Stimulated activated CD8-positive, alpha-beta memory T cell treated with anti-CD3 and anti-CD28 coated beads, Interleukin-7, amount 100 ng/mL, for 48 hours (primary cell): ENCODE measurements at regions not wholly inside any gene's neighbourhood (a gene's known extent, or its start where the extent isn't known, plus 50 kb on each side); places are given as distances from the start of the nearest gene placed in this dataset.
"Not testable (repeated sequence)": the region's sequence is repeated elsewhere in the genome, so short reads cannot be mapped to it uniquely, and the experiment has no call there.

Experiments
- DNase-seq, 2 donors: peaks; one replicate each; pipeline ENCODE4 v3.0.0-alpha.2; 2020; ENCODE audit warnings: low read depth in 1 of 2; ENCODE audit errors: extremely low read depth in 1 of 2

DNA sequence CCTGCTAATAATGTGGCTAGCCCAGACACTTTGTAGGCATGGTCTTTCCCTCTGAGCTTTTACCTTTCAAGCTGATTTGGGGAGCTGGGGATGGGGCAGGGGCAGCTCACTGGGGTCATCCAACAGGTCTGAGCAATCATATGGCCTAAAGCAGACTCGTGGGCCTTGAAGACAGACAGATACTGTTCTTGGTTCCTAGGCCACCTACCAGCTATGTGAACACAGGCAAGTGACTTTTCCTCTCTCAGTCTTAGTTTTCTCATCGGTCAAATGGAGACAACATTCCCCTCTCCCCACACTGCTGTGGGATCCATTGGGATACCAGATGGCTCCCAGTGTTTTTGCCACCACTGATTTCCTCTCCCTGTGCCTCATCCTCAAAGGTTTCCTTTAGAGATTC lies 181.8 kb downstream of the RRAGC start:
- no peak for DNase-seq

DNA sequence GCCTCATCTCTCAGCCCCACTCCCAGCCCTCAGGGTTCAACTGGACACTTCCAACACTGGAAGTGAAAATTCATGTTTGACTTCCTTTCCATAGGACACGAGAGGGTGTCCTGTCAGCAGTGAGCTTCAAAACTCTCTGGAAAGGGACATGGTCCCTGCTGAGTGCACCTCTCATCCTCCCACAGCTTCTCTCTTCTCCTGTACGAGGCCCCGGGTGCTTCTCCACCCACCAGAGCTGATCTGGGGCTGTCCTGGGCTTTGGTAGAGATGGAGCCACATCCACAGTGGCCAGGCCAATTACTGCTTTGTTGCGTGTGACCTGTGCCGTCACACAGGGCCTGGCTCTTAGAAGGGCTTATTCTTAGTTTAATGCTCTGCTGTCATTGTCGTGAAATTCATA lies 182.3 kb downstream of the RRAGC start:
- no peak for DNase-seq

- DNase-seq, result no peak
Observed at GRCh38 chr1:38672692-38673091, 186.9 kb downstream of the RRAGC start.

DNA sequence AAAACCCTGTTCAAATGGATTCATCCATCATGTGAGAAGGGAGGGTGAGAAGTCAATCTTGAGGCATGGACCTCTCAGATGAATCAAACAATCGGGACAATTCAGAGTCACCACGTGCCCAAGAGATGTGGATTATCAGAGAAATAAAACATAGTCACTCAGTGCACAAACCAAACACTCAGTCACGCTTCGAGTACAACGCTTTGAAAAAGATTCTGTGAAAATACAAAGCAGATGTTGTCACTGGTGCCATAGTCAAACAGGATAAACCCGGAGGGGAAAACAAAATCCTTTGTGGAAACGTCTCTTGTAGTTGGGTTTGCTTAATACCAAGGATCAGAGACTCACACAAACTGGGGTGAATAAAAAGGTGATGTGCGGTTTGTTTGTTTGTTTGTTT lies 188.4 kb downstream of the RRAGC start:
- DNase-seq, result no peak

DNA sequence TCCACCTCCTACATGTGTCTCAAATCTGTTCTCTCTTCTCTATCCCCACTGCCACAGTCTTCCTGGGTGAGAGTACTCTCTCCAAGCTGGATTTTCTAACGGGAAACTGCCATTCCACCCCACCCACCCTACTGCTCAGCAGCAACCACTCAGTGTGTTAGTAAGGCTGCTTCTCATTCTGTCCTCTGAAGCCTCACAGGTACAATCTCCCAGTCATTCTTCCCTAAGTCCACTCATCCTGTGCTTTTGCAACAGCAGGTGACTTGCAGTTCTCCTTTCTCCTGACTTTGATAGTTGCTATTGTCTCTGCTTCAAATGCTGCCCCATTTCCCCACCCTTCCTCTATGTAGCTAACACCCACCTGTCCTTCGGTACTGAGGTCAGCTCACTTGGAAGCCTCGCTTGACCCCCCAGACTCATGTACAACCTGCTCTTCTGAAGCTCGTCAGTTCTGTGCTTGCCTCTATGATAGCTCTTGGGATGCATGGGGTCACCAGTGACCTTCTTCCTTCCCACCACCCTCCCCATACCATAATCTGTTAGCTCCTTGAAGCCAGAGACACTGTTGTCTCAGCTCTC lies 188.9 kb downstream of the RRAGC start:
- no peak for DNase-seq

DNA sequence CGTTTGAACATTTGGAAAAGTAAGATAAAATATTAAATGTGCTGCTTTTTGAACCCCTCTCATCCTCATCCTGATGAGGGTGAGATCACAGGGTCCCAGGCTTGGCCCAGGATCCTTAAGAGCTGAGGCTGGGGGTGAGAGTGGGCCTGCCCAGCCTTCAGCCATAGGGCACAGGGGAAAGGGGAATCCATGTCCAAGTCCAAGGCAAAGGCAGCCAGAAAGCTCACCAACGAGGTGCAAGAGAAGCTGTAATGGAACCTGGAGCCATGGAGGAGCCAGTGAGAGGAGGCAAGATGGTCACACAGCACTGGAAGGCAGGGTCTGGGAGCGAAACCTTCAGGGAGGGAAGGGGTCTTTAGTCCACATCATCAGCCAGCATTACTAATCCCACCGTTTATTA lies 191.9 kb downstream of the RRAGC start:
- DNase-seq, result no peak

GRCh38 chr1:38662126-38662525 lies 197.4 kb downstream of the RRAGC start:
- DNase-seq, result no peak

DNA sequence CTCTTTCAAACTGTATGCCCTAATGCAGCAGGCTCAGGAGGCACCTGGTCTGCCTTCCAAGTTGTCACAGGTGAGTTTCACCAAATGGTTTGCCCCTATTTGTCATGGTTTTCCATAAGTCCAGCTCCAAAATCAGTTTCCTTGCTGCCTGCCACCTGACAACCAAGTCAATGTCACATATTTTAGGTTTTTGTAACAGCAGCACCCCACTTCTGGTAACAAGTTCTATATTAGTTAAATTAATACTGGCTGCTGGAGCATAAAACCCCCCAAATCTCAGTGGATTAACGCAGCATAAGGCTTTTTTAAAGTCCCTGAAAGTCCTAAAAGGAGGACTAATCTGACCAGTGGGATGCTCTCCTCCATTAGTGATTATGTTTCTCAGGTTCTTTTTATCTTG lies 200.7 kb downstream of the RRAGC start:
- no peak for DNase-seq

- no peak for DNase-seq
Observed at GRCh38 chr1:38657873-38658272, 201.7 kb downstream of the RRAGC start.

DNA sequence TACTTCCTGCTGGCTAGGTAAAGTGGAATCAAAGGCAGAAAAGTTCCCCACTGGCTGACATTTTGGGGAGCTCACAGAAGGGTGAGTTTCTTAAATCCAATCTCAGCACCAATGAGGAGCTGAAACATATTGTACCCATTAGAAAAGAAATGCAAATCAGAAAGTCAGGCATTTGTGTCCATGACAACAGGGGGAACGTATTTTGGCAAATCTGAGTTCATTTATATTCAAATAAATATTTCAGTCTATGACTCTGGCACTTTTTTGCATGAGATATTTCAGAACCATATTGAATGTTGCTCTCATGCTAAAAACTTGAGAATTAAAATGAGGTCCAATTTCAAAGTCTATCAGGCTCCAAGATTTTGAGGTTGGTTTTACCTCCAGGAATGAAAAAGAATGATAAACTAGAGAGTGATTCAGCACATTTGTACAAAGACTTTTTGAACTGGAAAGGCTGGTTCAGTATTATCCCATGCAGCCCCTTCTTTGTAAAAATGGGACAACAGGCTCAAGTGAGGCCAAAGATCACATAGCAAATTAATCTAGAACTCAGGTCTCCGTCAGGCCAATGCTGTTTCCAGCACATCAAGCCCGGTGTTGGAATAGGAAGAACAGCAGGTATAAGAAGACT lies 202.2 kb downstream of the RRAGC start:
- no peak for DNase-seq

DNA sequence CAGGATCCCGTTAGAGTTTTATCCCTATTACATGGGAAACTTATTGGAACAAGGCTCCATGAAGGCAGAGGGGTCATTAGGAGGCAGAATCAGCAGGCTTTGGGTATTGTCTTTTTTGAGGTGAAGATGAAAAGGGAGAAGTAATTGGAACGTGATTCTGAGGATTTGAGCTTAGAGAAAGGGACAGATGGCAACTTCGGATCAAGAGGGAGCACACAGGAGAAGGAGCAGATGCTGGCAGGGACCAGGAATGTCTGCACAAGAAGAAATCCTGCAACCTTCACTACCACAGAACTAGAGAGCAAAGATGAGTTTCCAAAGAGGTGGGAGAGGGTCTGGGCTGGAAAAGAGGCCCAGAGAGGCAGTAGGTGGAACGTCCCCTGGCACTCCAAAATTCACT lies 202.8 kb downstream of the RRAGC start:
- no peak for DNase-seq

GRCh38 chr1:38652217-38652616 lies 207.4 kb downstream of the RRAGC start:
- no peak for DNase-seq

DNA sequence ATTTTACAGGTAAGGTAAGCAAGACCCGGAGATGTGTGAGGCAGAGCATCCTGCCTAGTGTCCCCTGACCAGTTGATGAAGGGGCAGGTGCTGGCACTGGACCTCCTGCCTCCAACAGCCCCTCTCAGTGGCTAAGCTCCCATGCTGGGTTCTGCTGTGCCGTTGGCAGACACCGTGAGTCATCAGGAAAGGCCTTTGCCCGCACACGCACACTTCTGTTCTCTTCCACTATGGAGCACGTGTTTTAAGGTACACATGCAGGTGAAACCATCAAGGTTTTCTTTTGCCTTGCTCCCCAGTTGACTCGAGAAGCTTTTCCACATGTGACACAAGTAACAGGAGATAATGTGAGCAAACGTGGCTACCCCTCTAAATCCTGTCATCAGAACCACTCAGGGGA lies 207.9 kb downstream of the RRAGC start:
- no peak for DNase-seq

DNA sequence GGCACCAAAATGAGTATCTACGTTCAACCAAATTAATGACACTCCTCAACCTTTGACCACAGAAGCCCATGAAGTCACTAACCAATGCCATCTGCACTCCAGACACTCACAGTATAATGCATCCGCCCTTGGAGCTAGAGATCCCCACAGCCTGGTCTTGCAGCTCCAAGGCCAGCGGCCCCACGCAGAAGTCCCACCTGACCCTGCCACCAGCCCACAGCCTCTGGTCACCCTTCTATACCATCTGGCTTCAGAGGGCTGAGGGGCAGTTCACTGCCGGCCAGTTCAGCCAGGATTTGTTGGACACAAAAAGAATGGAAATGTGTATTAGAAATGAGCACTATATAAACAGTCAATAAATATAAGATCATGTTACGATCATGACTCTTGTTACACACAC lies 211.2 kb downstream of the RRAGC start:
- DNase-seq, result no peak

- DNase-seq, result not testable (repeated sequence)
Observed at GRCh38 chr1:38647341-38647740, 212.2 kb downstream of the RRAGC start.

DNA sequence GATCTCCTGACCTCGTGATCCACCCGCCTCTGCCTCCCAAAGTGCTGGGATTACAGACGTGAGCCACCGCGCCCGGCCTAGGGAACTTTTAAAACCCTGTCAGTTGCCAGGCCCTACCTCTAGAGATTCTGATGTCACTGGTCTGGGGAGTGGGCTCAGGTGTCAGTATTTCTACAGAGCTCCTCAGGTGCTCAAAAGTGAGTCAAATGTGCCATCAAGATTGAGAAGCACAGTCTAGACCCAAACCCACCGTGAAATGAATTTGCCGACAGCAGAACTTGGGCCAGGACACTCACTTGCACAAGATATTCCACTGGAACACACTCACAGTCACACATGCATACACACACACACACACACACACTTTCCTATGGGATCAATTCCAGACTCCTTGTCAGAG lies 215.5 kb downstream of the RRAGC start:
- no peak for DNase-seq

DNA sequence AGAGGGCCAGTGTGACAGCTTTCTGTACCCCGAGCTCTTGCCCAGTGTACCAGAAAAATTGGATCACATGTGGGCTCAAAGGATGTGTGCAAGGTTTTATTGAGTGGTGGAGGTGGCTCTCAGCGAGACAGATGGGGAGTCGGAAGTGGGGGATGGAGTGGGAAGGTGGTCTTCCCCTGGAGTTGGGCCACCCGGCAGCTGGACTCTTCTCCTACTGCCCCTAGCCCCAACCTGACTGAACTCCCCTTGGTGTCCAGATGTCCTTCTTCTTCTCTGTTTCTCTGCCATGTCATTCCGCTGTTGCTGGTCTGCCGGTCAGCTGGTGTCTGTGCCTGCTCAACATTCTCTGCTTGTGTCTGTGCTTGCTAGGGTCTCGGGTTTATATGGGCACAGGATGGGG lies 217.9 kb downstream of the RRAGC start:
- no peak for DNase-seq

DNA sequence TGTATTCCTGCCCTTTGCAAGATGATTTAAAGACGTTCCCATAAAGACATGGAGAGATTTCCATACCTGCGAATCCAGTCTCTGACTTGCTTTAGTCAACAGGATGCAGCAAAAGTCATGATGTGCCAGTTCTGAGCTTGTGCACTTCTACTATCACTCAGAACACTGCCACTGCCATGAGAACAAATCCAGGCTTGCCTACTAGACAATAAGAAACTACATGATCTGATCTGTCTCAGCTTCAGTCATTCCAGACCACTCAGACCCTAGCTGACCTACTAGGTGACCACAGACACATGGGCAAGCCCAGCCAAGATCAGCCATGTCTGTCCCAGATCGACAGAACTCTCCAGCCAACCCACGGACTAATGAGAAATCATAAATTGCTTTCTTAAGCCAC lies 219.2 kb downstream of the RRAGC start:
- DNase-seq, result no peak

DNA sequence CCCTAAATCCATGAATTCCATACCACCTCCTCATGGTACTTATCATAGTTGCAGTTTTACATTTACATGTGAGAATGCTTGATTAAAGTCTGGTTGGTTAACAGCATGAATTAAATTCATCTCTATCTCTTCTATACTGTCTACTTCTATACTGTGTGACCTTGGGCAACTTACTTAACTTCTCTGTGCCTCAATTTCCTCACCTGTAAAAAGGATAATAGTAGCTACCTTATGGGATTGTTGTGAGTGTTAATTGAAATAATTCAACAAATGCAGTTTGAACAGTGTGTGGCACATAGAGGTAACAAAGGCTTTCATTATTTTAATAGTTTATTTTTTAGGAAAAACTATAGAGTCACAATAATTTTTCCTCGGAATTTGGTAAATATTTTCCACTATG lies 231.3 kb downstream of the RRAGC start:
- no peak for DNase-seq

- no peak for DNase-seq
Observed at GRCh38 chr1:38625939-38626338, 233.6 kb downstream of the RRAGC start.

DNA sequence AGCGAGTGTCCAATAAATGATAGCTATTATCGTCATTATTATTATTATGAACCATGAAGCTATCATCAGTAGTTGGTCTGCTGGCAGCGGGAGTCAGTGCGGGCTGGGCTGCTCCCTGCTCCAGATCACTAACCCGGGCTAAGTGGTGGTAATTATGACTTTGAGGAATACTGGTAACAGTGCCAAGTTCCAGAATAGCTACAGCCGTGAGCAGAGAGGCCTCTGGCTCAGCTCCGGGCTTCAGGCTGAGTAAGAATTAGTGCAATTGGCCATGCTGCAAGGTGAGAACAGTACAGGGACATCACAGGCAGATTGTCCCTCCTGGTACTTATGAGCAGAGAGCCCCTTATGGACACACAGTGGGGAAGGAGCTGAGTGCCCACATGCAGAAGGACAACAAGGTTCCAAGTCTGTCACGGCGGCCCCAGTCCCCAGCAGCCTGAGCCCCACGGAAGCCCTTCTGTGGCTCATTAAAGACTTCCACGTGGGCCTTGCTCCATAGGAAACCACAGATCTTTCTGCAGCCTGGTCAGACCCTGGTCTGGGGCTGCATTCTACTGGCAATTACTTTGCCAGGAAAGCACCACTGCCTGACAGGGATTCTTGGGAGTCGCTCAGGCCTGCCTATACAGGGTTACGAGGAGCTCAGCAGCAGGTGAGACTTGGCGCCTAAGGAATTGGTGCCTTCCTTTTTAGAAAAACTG lies 235.1 kb downstream of the RRAGC start:
- DNase-seq, result no peak

- no peak for DNase-seq
Observed at GRCh38 chr1:38623529-38623928, 236.0 kb downstream of the RRAGC start.

GRCh38 chr1:38622197-38622596 lies 237.4 kb downstream of the RRAGC start:
- no peak for DNase-seq
